ENCODE measurements at regions not wholly inside any gene's neighbourhood (a gene's known extent, or its start where the extent isn't known, plus 50 kb on each side); places are given as distances from the start of the nearest gene placed in this dataset.

- TF ChIP-seq CTCF (IDR thresholded peaks at IDR 0.05) (no peak), POLR2A (IDR thresholded peaks at IDR 0.05) (no peak)
Observed at GRCh38 chr3:24616110-24616829, 121.6 kb upstream of the THRB start.

All from testis (tissue), 2 donors.